22Rv1 (cell line): ENCODE measurements at regions not wholly inside any gene's neighbourhood (a gene's known extent, or its start where the extent isn't known, plus 50 kb on each side); places are given as distances from the start of the nearest gene placed in this dataset.

Source experiments
- H3K27ac ChIP-seq: fragments of 450-650 bp; 2 replicates; pipeline ENCODE4 v1.5.1; 2017
- CTCF ChIP-seq: fragments of 450-650 bp; IDR thresholded peaks from 2 replicates; pipeline ENCODE4 v1.5.1; 2017; ENCODE audit warnings: mild to moderate bottlenecking
- ZFX ChIP-seq: fragments of 450-650 bp; IDR thresholded peaks from 2 replicates; pipeline ENCODE4 v1.6.1; 2017; ENCODE audit warnings: antibody characterized with exemption, borderline replicate concordance

- H3K27ac ChIP-seq: no peak overlapping the region
- TF ChIP-seq ZFX (no peak), CTCF (peak; percentile 28)
Measured at GRCh38 chr5:16345454-16345853, 120.1 kb downstream of the ZNF622 start.

- no peak for TF ChIP-seq ZFX
- TF ChIP-seq CTCF: no peak
Measured at GRCh38 chr5:16326137-16326536, 139.5 kb downstream of the ZNF622 start.

GRCh38 chr5:16321284-16321683 is 141.7 kb upstream of the MARCHF11 start:
- TF ChIP-seq CTCF (no peak), ZFX (no peak)
- no peak overlapping the region for H3K27ac ChIP-seq

More at GRCh38 chr5:16326137-16326536, 139.5 kb downstream of the ZNF622 start:
- no peak overlapping the region for H3K27ac ChIP-seq

GRCh38 chr5:16315501-16315900 is 135.9 kb upstream of the MARCHF11 start:
- no peak overlapping the region for H3K27ac ChIP-seq
- TF ChIP-seq CTCF: no peak
- TF ChIP-seq ZFX: no peak

- TF ChIP-seq CTCF: no peak
- TF ChIP-seq ZFX: no peak
Measured at GRCh38 chr5:16313761-16314160, 134.2 kb upstream of the MARCHF11 start.

GRCh38 chr5:16312785-16313184 is 133.2 kb upstream of the MARCHF11 start:
- H3K27ac ChIP-seq: no peak overlapping the region
- TF ChIP-seq ZFX: no peak

More at GRCh38 chr5:16313761-16314160, 134.2 kb upstream of the MARCHF11 start:
- H3K27ac ChIP-seq: no peak overlapping the region

- H3K27ac ChIP-seq: no peak overlapping the region
Measured at GRCh38 chr5:16311666-16312065, 132.1 kb upstream of the MARCHF11 start.

More at GRCh38 chr5:16311666-16312065, 132.1 kb upstream of the MARCHF11 start:
- TF ChIP-seq ZFX (no peak), CTCF (no peak)
